SK-MEL-5 (cell line): ENCODE measurements at regions not wholly inside any gene's neighbourhood (a gene's known extent, or its start where the extent isn't known, plus 50 kb on each side); places are given as distances from the start of the nearest gene placed in this dataset.
"Not testable (repeated sequence)": the region's sequence is repeated elsewhere in the genome, so short reads cannot be mapped to it uniquely, and the experiment has no call there.

Experiments used
- DNase-seq: peaks from one replicate; pipeline ENCODE4 v3.0.0-alpha.2; 2016; ENCODE audit warnings: low read depth, low spot score
- in situ Hi-C: cut with HindIII; loops from 2 replicates; pipeline ENCODE4 v1.10.0; 2016; ENCODE audit warnings: low sequenced_read_pairs, high pct_unique_total_duplicates, low pct_unique_long_range_greater_than_20kb

DNA sequence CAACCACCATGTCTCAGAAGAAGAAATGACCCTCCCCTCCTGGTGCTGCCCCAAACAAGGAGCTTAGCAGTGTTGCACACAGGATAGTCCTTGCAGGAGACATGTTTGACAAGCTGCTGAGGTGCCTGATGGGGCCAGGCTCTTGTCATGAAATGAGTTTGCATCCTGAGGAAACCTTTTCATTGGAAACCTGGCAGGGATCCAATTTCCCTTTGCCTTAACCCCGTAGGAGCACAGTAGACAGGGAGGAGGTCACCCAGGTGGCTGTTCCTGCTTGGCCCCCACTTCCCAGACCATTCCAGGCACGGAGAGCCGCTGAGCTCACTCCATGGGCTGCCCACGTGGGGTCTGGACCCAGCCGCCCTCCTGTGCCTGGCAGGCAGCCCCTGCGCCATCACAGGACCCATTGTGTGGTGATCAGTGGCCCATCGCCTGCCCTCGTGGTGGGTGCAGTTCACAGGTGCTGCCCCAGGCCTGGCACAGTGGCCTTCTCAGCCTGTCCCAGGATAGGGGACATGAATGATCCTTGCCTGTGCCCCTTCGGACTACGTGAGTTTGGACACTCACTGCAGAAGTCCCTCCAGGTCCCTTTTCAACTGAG lies 247.4 kb downstream of the CCDC74A start:
- in situ Hi-C loops, DNase-seq: not testable (repeated sequence)

- DNase-seq, in situ Hi-C loops: not testable (repeated sequence)
Observed at GRCh38 chr2:131775903-131776506, 248.3 kb downstream of the CCDC74A start.

- in situ Hi-C loops, DNase-seq: not testable (repeated sequence)
Observed at GRCh38 chr2:131780446-131780845, 252.8 kb downstream of the CCDC74A start.

DNA sequence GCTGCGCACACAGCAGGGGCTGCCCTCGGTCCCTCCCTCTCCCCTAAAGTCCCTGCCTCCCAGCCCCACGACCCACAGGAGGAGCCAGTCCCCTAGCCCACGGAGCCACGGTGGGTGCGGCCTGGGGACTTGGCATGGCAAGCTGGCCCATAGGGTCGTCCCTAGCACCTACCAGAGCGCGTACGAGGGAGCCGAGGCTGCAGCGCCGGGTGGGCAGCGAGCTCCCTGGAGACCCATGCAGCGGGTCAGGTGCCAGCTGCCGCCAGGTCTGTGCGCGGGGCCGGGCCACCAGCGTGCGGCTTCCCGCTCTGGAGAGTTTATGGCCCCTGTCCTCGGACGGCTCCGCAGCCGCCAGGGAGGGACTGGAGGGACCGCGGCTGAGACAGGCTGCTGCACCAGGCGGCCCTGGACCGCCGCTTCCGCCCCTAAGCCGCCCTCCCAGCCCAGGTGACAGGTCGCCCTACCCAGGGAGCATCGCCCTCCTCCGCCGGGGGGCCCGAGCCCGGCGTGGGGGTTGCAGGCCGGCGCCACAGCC lies 273.6 kb downstream of the CCDC74A start:
- in situ Hi-C loops, result no loop called here
- no peak for DNase-seq

DNA sequence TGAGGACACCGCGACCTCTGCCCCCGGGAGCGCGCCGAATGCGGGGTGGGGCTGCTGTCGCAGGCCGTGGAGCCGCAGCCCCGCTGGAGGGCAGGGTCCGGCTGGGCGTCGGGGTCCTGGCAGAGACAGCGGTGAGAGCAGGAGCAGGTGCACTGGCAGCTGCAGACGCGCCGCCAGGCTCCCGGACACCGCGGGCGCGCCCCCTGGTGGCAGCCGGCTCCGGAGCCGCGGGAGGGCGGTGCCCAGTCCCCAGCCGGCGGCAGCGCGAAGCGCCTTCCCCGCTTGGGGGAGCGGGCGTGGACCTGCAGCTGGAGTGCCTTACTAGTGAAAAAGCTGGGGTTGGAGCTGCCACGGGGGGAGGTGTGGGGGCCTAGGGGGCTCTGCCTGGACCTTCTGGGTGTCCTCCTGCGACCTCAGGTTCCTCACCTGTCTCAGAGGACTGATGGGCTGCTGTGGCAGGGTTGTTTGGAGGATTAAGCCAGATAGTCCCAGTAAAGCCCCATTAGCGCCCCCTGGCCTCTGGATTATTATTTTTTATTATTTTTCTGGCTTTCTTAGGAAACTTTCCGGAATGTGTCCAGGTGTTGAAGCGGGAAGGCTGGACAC lies 274.2 kb downstream of the CCDC74A start:
- in situ Hi-C loops, result not testable (repeated sequence)
- peak; percentile 61 for DNase-seq

- DNase-seq, result peak; percentile 57
- in situ Hi-C loops, result not testable (repeated sequence)
Observed at GRCh38 chr2:131802351-131802836, 274.7 kb downstream of the CCDC74A start.

GRCh38 chr2:131803237-131803636 lies 275.5 kb downstream of the CCDC74A start:
- DNase-seq, in situ Hi-C loops: not testable (repeated sequence)

GRCh38 chr2:131812605-131813004 lies 284.9 kb downstream of the CCDC74A start:
- in situ Hi-C loops, result not testable (repeated sequence)

GRCh38 chr2:131813378-131813777 lies 285.7 kb downstream of the CCDC74A start:
- DNase-seq, in situ Hi-C loops: not testable (repeated sequence)

More at GRCh38 chr2:131812605-131813004, 284.9 kb downstream of the CCDC74A start:
- not testable (repeated sequence) for DNase-seq

- DNase-seq, in situ Hi-C loops: not testable (repeated sequence)
Observed at GRCh38 chr2:131818267-131818973, 290.7 kb downstream of the CCDC74A start.

DNA sequence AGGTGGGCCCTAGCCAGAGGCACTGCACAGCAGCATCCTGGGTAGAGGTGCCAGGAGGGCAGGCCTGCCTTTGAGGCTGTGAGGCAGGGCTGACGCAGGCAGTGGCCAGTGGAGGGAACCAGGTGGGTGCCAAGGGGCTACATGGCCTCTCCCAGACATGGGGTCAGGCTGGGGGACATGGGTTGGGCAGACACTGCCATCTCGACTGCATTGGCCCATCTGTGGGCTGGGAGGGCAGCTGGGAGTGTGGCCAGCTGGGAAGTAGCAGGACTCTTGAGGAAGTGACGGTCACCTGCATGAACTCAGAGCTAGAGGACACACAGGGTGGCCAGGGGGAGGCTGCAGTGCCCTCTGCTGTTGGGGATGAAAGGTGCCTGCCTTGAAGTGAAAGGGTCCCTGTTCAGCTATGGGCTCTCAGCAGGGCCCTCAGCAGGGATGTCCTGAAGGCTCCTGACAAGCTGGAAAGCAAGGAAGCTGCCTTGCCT lies 294.6 kb downstream of the CCDC74A start:
- DNase-seq, result peak; percentile 26
- in situ Hi-C loops, result not testable (repeated sequence)

DNA sequence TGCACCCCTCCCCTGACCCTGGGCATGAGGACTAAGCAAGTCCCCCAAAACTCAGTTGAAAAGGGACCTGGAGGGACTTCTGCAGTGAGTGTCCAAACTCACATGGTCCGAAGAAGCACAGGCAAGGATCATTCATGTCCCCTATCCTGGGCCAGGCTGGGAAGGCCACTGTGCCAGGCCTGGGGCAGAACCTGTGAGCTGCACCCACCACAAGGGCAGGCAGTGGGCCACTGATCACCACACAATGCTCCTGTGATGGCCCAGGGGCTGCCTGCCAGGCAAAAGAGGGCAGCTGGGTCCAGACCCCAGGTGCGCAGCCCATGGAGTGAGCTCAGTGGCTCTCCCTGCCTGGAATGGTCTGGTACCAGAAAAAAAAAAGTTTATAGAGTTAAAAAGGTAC lies 295.4 kb downstream of the CCDC74A start:
- in situ Hi-C loops, DNase-seq: not testable (repeated sequence)

- DNase-seq, in situ Hi-C loops: not testable (repeated sequence)
Observed at GRCh38 chr2:131824986-131825385, 297.3 kb downstream of the CCDC74A start.

GRCh38 chr2:131827481-131828163 lies 299.9 kb downstream of the CCDC74A start:
- no peak for DNase-seq
- in situ Hi-C loops, result no loop called here

DNA sequence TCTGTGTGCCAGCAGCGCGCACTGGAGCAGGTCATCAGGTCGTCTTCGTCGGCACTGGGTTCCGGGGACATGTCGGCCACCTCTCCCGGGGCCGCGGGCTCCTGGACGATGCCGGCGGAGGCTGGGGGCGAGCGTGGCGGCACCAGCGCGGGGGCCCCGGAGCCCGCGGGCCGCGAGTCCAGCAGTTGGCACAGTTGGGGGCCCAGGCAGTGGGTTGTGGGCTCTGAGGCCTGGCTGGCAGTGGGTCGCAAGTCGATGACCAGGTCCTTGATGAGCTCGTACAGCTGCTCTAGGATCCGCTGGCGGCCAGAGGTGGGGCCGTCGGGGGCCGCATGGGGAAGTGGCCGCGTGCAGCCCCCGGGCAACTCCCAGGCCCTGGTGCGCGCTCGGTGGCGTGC lies 300.5 kb downstream of the CCDC74A start:
- in situ Hi-C loops, result no loop called here
- DNase-seq, result no peak

- in situ Hi-C loops, DNase-seq: not testable (repeated sequence)
Observed at GRCh38 chr2:131828633-131829455, 301.2 kb downstream of the CCDC74A start.
